DND-41 (cell line): ENCODE measurements at regions not wholly inside any gene's neighbourhood (a gene's known extent, or its start where the extent isn't known, plus 50 kb on each side); places are given as distances from the start of the nearest gene placed in this dataset.

Source experiments
- ATAC-seq: fragments of 200-7000 bp; cut with Tn5 transposase; 3 replicates; pipeline ENCODE4 v1.9.1; 2021; ENCODE audit warnings: low read depth; ENCODE audit not compliant: insufficient read depth
- DNase-seq: peaks from one replicate; pipeline ENCODE4 v3.0.0-alpha.2; 2020
- H2AFZ ChIP-seq: 2 replicates; pipeline ENCODE4 v1.6.0; 2012; ENCODE audit warnings: low read depth, low read length
- H3K27ac ChIP-seq: 2 replicates; pipeline ENCODE4 v1.5.1; 2012; ENCODE audit warnings: low read length, inconsistent platforms
- H3K27me3 ChIP-seq: fragments of 200-600 bp; sonication (generic); 2 replicates; pipeline ENCODE4 v1.6.0; 2012; ENCODE audit warnings: low read length, mild to moderate bottlenecking, inconsistent platforms; ENCODE audit not compliant: insufficient read depth, poor library complexity
- H3K36me3 ChIP-seq: 2 replicates; pipeline ENCODE4 v1.5.1; 2012; ENCODE audit warnings: low read length, inconsistent platforms; ENCODE audit not compliant: insufficient read depth
- H3K4me1 ChIP-seq: 2 replicates; pipeline ENCODE4 v1.5.1; 2012; ENCODE audit warnings: mild to moderate bottlenecking, low read length; ENCODE audit not compliant: insufficient read depth
- H3K4me2 ChIP-seq: 2 replicates; pipeline ENCODE4 v1.6.0; 2012; ENCODE audit warnings: mild to moderate bottlenecking, moderate library complexity, low read length, inconsistent platforms; ENCODE audit not compliant: insufficient read depth
- H3K4me3 ChIP-seq, 2 experiments: fragments of 200-600 bp in 1 of 2; shearing (Covaris generic) in 1 of 2; 2 replicates each; pipeline ENCODE4 v1.5.1; 2012 to 2016; ENCODE audit warnings: inconsistent platforms in 2 of 2, low read length in 2 of 2, mild to moderate bottlenecking in 2 of 2, low read depth in 1 of 2, moderate library complexity in 1 of 2
- H3K79me2 ChIP-seq: 2 replicates; pipeline ENCODE4 v1.6.0; 2012; ENCODE audit warnings: low read length, inconsistent platforms; ENCODE audit not compliant: insufficient read depth
- H3K9ac ChIP-seq: 2 replicates; pipeline ENCODE4 v1.6.0; 2012; ENCODE audit warnings: low read depth, mild to moderate bottlenecking, inconsistent platforms, low read length, moderate library complexity
- H3K9me3 ChIP-seq: 2 replicates; pipeline ENCODE4 v1.5.1; 2012; ENCODE audit warnings: low read length, moderate library complexity, mild to moderate bottlenecking, inconsistent platforms; ENCODE audit not compliant: insufficient read depth, severe bottlenecking
- H4K20me1 ChIP-seq: 2 replicates; pipeline ENCODE4 v1.6.0; 2012; ENCODE audit warnings: low read length; ENCODE audit not compliant: insufficient read depth
- CTCF ChIP-seq: IDR thresholded peaks from 2 replicates; pipeline ENCODE4 v1.5.1; 2012; ENCODE audit warnings: borderline replicate concordance, low read length, moderate library complexity, mild to moderate bottlenecking; ENCODE audit not compliant: poor library complexity, severe bottlenecking; ENCODE audit errors: extremely low read depth
- EZH2 ChIP-seq: IDR thresholded peaks from 3 replicates; pipeline ENCODE4 v1.6.1; 2012; ENCODE audit warnings: borderline replicate concordance, low read depth, mild to moderate bottlenecking, moderate library complexity, low read length, inconsistent platforms; ENCODE audit not compliant: severe bottlenecking

- Histone ChIP-seq H3K79me2 (no peaks in the 10 kb centered on the region), H2AFZ (no peak overlapping the region), H3K4me2 (no peak overlapping the region), H3K4me1 (no peaks in the 10 kb centered on the region), H3K27me3 (peaks cover 2% of the 10 kb centered on the region), H3K27ac (no peak overlapping the region), H3K4me3 (no peak overlapping the region), H3K9me3 (no peaks in the 10 kb centered on the region), H4K20me1 (no peaks in the 10 kb centered on the region), H3K9ac (no peak overlapping the region), H3K36me3 (no peaks in the 10 kb centered on the region)
- ATAC-seq, result no peak
- TF ChIP-seq CTCF, result no peak
- no peak for TF ChIP-seq EZH2
- no peak for DNase-seq
Measured at GRCh38 chr18:75518007-75518406, 90.5 kb upstream of the SMIM21 start.

GRCh38 chr18:75517286-75517685 is 89.8 kb upstream of the SMIM21 start:
- H3K36me3 ChIP-seq, result no peaks in the 10 kb centered on the region
- no peak overlapping the region for H3K9ac ChIP-seq
- no peak overlapping the region for H3K27ac ChIP-seq
- no peak overlapping the region for H3K4me2 ChIP-seq
- H3K79me2 ChIP-seq, result no peaks in the 10 kb centered on the region
- H3K27me3 ChIP-seq, result peaks cover 2% of the 10 kb centered on the region
- TF ChIP-seq CTCF (no peak), EZH2 (no peak)
- H2AFZ ChIP-seq, result no peak overlapping the region
- DNase-seq (no peak), ATAC-seq (no peak)
- no peaks in the 10 kb centered on the region for H4K20me1 ChIP-seq
- H3K4me1 ChIP-seq, result no peaks in the 10 kb centered on the region
- no peaks in the 10 kb centered on the region for H3K9me3 ChIP-seq
- H3K4me3 ChIP-seq, result no peak overlapping the region

GRCh38 chr18:75507636-75508035 is 80.1 kb upstream of the SMIM21 start:
- Histone ChIP-seq H3K27me3 (no peaks in the 10 kb centered on the region), H3K9me3 (no peaks in the 10 kb centered on the region), H4K20me1 (no peaks in the 10 kb centered on the region), H3K4me2 (no peak overlapping the region), H3K9ac (no peak overlapping the region), H3K27ac (no peak overlapping the region), H3K4me1 (no peaks in the 10 kb centered on the region), H3K79me2 (no peaks in the 10 kb centered on the region), H3K4me3 (no peak overlapping the region), H3K36me3 (no peaks in the 10 kb centered on the region), H2AFZ (no peak overlapping the region)
- TF ChIP-seq CTCF, result no peak
- TF ChIP-seq EZH2, result no peak
- DNase-seq, result no peak
- no peak for ATAC-seq

- Histone ChIP-seq H2AFZ (no peak overlapping the region), H4K20me1 (no peaks in the 10 kb centered on the region), H3K27ac (no peak overlapping the region), H3K4me1 (no peaks in the 10 kb centered on the region), H3K27me3 (no peaks in the 10 kb centered on the region), H3K79me2 (no peaks in the 10 kb centered on the region), H3K4me2 (no peak overlapping the region), H3K36me3 (no peaks in the 10 kb centered on the region), H3K4me3 (no peak overlapping the region), H3K9me3 (no peaks in the 10 kb centered on the region), H3K9ac (no peak overlapping the region)
- DNase-seq, result no peak
- no peak for ATAC-seq
- TF ChIP-seq CTCF, result no peak
- TF ChIP-seq EZH2, result no peak
Measured at GRCh38 chr18:75506913-75507312, 79.4 kb upstream of the SMIM21 start.
